ENCODE measurements at regions not wholly inside any gene's neighbourhood (a gene's known extent, or its start where the extent isn't known, plus 50 kb on each side); places are given as distances from the start of the nearest gene placed in this dataset.
"Not testable (repeated sequence)": the region's sequence is repeated elsewhere in the genome, so short reads cannot be mapped to it uniquely, and the experiment has no call there.

DNA sequence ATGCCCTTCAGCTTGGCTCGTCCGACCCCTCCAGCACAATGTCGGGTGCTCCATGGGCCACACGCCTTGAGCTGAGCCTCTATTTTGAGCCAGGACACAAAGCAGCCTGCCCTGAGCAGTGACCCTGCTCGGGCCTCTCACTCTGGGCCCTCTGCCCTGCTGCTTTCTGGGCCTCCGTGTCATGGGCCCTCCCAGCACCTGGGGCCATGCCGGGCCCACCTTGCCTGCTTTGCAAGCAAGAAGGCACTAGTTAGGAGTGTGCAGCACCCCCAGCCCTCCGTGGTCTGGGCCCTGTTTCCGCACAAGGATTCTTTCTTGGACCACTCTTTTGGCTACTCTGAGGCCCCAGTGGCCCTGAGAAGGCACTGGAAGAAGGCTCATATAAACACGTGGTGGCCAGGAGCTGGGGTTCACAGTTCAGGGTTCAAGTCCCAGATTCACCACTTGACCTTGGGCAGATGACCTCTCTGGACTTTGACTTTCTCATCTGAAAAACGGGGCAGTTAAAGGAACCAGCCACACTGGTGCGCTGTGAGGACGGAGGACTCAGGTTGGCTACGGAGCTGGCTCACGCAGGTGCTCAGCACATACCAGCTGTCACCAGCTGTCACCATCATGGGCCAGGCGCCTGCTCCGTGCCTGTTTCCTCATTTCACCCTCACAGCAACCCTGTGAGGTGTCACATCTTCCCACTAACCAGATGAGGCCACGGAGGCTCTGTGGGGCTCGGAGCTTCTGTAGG is 166.0 kb upstream of the GSE1 start:
- DNase-seq (ENCODE audit: extremely low read depth in 1 of 2, low read depth in 1 of 2), result no peak

DNA sequence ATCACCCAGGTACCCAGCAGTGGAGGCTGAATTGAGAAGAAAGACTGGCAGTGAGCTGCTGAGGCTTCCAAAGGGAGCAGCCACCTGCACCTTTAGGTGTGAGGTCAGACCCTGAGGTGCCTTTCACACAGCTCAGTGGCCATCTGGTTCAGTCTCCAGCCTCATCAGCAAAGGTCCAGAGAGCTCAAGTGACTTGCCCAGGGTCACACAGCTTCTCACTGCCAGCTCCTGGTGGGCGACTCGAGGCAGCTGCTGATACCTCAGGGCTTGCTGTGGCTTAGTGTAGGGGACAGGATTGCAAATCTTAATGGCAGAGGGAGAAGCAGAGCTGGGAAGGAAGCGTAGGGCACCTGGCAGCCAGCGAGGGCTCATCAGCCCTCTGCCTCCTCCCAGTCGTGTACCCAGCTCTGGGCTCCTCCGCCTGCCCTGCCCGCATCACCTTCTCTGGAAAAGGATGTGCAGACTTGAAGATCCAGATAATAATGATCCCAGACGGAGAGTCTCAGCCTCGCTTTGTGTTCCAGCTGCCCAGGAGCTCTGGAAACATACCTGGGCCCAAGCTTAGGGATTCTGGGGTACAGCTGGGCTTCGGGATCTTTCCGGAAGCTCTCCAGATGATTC is 165.3 kb upstream of the GSE1 start:
- DNase-seq (ENCODE audit: extremely low read depth in 1 of 2, low read depth in 1 of 2), result no peak

- DNase-seq (ENCODE audit: extremely low read depth in 1 of 2, low read depth in 1 of 2), result no peak
Observed at GRCh38 chr16:85448557-85449190, 164.4 kb upstream of the GSE1 start.

GRCh38 chr16:85449191-85449884 is 163.8 kb upstream of the GSE1 start:
- no peak for DNase-seq (ENCODE audit: extremely low read depth in 1 of 2, low read depth in 1 of 2)

GRCh38 chr16:85449885-85450245 is 163.3 kb upstream of the GSE1 start:
- DNase-seq (ENCODE audit: extremely low read depth in 1 of 2, low read depth in 1 of 2), result no peak

DNA sequence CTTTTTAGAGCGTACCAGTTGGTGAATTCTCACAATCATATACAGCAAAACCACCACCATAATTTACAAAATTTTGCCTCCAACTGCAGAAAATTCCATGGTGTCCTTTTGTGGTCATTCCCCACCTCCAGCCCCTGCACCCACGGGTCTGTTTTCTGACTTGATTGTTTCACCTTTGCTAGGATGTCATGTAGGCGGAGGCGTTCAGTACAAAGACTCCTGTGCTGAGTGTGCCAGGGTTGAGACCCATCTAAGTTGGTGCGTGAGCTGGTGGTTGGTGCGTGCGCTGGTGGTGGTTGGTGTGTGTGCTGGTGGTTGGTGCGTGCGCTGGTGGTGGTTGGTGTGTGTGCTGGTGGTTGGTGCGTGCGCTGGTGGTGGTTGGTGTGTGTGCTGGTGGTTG is 162.0 kb upstream of the GSE1 start:
- not testable (repeated sequence) for DNase-seq (ENCODE audit: extremely low read depth in 1 of 2, low read depth in 1 of 2)

GRCh38 chr16:85451641-85452363 is 161.3 kb upstream of the GSE1 start:
- no peak for DNase-seq (ENCODE audit: extremely low read depth in 1 of 2, low read depth in 1 of 2)

- DNase-seq (ENCODE audit: extremely low read depth in 1 of 2, low read depth in 1 of 2), result no peak
Observed at GRCh38 chr16:85452364-85453193, 160.5 kb upstream of the GSE1 start.

- DNase-seq (ENCODE audit: extremely low read depth in 1 of 2, low read depth in 1 of 2), result no peak
Observed at GRCh38 chr16:85453194-85453678, 159.9 kb upstream of the GSE1 start.

DNA sequence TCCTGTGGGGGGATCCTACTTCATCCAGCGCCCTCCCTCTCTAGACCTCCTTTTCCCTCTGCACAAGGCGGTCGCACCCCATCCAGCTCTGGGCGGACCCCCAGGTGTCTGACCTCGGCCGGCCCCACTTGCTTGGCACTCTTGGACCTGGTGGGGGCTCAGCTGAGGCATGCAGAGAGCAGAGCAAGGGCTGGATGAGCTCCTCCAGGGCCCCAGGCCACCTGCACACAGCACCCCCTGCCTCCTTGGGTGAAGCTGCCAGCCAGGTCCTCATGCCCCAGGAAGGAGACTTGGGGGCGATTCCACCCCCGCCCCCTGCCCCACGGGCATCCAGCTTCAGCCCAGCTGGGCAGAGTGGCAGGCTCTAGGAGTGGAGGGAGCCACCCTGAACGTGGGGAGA is 159.4 kb upstream of the GSE1 start:
- no peak for DNase-seq (ENCODE audit: extremely low read depth in 1 of 2, low read depth in 1 of 2)

DNA sequence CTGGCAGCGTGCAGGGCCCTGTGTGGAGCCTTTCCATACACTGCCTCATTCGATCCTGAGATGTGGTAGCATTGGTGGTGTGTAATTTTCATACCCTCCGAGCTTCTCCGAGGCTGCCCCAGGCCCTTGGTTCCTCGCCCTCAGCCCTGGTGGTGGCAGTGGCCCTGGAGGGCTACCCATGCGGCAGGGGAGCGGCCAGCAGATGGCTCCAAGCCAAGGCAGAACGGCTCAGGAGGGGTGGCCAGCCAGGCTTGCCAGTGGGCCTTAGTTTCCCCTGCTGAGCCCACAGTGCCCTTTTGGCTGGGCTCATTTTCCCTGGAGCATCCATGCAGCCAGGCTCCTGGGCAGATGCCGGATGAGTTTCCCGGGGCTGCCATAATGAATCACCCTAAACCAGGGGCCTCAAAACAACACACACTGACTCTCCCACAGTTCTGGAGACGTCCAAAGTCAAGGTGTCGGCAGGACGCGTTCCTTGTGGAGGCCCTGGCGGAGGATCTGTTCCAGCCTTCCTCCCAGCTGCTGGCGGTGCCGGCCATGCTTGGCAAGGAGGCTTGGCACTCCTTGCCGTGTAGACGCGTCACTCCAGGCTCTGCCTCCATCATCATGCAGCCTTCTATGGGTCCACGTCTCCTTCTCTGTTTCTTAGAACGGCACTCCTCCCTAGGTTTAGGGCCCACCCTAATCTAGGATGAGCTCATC is 158.8 kb upstream of the GSE1 start:
- DNase-seq (ENCODE audit: extremely low read depth in 1 of 2, low read depth in 1 of 2), result no peak

GRCh38 chr16:85455534-85455933 is 157.6 kb upstream of the GSE1 start:
- DNase-seq (ENCODE audit: extremely low read depth in 1 of 2, low read depth in 1 of 2), result no peak

DNA sequence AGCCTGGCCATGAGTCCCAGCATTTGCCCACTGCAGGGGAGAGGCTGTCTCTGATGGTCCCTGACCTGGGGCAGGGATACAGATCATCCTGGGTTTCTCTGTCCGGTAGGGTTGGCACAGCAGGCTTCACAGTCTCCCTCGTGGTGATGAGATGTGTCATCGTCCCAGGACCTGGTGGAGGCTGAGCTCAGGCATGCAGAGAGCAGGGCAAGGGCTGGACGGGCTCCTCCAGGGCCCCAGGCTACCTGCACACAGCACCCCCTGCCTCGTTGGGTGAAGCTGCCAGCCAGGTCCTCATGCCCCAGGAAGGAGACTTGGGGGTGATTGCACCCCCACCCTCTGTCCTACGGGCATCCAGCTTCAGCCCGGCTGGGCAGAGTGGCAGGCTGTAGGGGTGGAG is 155.8 kb upstream of the GSE1 start:
- no peak for DNase-seq (ENCODE audit: extremely low read depth in 1 of 2, low read depth in 1 of 2)

DNA sequence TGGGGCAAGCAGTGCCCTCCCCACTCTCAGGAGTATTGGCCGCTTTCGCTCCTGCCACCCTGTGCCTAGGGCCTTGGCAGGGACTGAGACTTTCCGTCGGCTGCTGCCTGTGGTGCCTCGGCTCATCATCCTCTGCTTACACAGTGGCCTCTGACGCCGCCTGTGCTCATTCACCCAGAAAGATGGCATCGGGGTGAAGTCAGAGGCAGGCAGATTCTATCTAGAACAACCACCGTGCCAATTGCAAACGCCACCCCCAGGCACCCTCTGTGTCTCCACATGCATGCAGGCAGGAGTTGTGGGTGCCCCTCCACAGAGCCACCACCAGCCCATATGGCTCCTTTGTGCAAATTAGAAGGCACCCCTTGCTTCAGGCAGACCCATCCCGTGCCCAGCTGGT is 154.2 kb upstream of the GSE1 start:
- DNase-seq (ENCODE audit: extremely low read depth in 1 of 2, low read depth in 1 of 2), result no peak

GRCh38 chr16:85459529-85460251 is 153.4 kb upstream of the GSE1 start:
- no peak for DNase-seq (ENCODE audit: extremely low read depth in 1 of 2, low read depth in 1 of 2)

DNA sequence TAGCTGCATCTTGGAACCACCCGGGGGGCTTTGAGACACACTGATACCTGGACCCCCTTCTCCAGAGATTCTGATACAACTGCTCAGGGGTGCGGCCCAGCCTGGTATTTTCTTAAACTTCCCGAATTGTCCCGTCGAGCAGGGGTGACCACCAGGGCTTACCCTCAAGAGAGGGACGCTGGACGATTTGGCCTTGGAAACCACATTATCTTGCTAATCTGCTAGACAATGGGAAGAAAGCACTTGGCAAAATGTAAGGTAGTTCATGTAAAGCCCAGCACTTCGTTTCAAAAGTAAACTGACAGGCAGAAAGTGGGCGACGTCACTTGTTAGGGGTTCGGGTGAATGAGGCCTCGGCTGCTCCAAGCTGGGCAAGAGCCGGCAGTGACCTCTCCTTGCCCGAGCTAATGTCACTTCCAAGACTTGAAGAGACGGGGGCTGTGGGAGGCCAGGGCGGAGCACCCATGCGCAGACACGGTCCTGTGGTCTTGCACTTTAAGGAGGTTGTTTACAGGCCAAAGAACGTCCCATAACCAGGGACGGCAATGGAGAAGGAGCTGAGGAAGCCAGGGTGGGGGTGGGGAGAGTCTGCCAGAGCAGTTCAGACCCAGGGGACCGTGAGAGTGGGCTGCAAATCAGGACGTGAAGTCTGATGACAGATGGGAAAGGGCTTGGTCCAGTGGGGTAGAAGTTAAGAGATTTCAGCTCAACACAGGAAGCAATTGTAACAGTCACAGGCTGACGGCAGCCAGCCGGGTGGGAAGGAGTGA is 152.7 kb upstream of the GSE1 start:
- DNase-seq (ENCODE audit: extremely low read depth in 1 of 2, low read depth in 1 of 2), result no peak

GRCh38 chr16:85461022-85461813 is 151.9 kb upstream of the GSE1 start:
- no peak for DNase-seq (ENCODE audit: extremely low read depth in 1 of 2, low read depth in 1 of 2)
